GM19438 (cell line): ENCODE measurements at regions not wholly inside any gene's neighbourhood (a gene's known extent, or its start where the extent isn't known, plus 50 kb on each side); places are given as distances from the start of the nearest gene placed in this dataset.

Source experiments
- ATAC-seq: cut with Tn5 transposase; IDR thresholded peaks from one replicate; pipeline ENCODE4 v1.9.1; 2021; ENCODE audit warnings: low read depth; ENCODE audit not compliant: unreplicated experiment

- ATAC-seq, result no peak
Observed at GRCh38 chr1:79388694-79389361, 382.3 kb upstream of the ADGRL4 start.

GRCh38 chr1:79386730-79387129, 380.2 kb upstream of the ADGRL4 start:
- no peak for ATAC-seq

- no peak for ATAC-seq
Observed at GRCh38 chr1:79380078-79380477, 373.5 kb upstream of the ADGRL4 start.

- ATAC-seq, result no peak
Observed at GRCh38 chr1:79376106-79376505, 369.6 kb upstream of the ADGRL4 start.

- no peak for ATAC-seq
Observed at GRCh38 chr1:79375352-79375751, 368.8 kb upstream of the ADGRL4 start.

- no peak for ATAC-seq
Observed at GRCh38 chr1:79374397-79374796, 367.9 kb upstream of the ADGRL4 start.

- no peak for ATAC-seq
Observed at GRCh38 chr1:79373481-79374125, 367.1 kb upstream of the ADGRL4 start.

- no peak for ATAC-seq
Observed at GRCh38 chr1:79371802-79372201, 365.3 kb upstream of the ADGRL4 start.

GRCh38 chr1:79369091-79369490, 362.6 kb upstream of the ADGRL4 start:
- ATAC-seq, result no peak

- no peak for ATAC-seq
Observed at GRCh38 chr1:79364896-79365295, 358.4 kb upstream of the ADGRL4 start.

GRCh38 chr1:79363430-79363829, 356.9 kb upstream of the ADGRL4 start:
- no peak for ATAC-seq

- ATAC-seq, result no peak
Observed at GRCh38 chr1:79362470-79362869, 355.9 kb upstream of the ADGRL4 start.

GRCh38 chr1:79355090-79355489, 348.6 kb upstream of the ADGRL4 start:
- ATAC-seq, result no peak

- no peak for ATAC-seq
Observed at GRCh38 chr1:79353224-79353623, 346.7 kb upstream of the ADGRL4 start.

GRCh38 chr1:79326875-79327274, 320.3 kb upstream of the ADGRL4 start:
- ATAC-seq, result no peak

- no peak for ATAC-seq
Observed at GRCh38 chr1:79325705-79326104, 319.2 kb upstream of the ADGRL4 start.

GRCh38 chr1:79325126-79325525, 318.6 kb upstream of the ADGRL4 start:
- no peak for ATAC-seq

GRCh38 chr1:79323239-79324025, 316.9 kb upstream of the ADGRL4 start:
- no peak for ATAC-seq

GRCh38 chr1:79322511-79323027, 316.0 kb upstream of the ADGRL4 start:
- no peak for ATAC-seq

- no peak for ATAC-seq
Observed at GRCh38 chr1:79312438-79312837, 305.9 kb upstream of the ADGRL4 start.

- ATAC-seq, result no peak
Observed at GRCh38 chr1:79310609-79311008, 304.1 kb upstream of the ADGRL4 start.
